Fibroblast of the aortic adventitia (primary cell): ENCODE measurements at regions not wholly inside any gene's neighbourhood (a gene's known extent, or its start where the extent isn't known, plus 50 kb on each side); places are given as distances from the start of the nearest gene placed in this dataset.

Experiments used
- DNase-seq: peaks from one replicate; pipeline ENCODE4 v3.0.0-alpha.2; 2010; ENCODE audit warnings: low read depth
- H3K4me3 ChIP-seq: 2 replicates; pipeline ENCODE4 v1.5.1; 2011; ENCODE audit warnings: low read depth, mild to moderate bottlenecking, control low read depth, low read length, moderate library complexity
- CTCF ChIP-seq: IDR thresholded peaks from 2 replicates; pipeline ENCODE4 v1.5.1; 2011; ENCODE audit warnings: mild to moderate bottlenecking, low read length, control low read depth, inconsistent platforms; ENCODE audit not compliant: insufficient read depth

DNA sequence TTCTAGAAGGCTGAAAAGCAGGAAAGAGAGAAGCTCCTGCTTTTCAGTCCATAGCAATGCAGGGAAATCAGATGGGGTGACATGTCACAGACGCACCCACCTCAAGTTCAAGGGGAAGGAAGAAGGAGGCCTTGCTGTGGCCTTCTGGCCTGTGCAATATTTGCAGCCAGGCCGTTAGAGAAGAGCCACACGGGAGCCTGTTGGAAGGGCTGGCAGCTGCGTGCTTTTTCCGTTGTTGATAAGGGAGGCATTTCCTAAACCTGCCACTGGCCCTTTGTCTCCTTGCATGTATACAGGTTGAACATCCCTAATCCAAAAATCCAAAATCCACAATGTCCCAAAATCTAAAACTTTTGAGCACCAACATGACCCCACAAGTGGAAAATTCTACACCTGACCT, 492.5 kb upstream of the ZMIZ1 start:
- TF ChIP-seq CTCF = no peak
- DNase-seq = no peak
- H3K4me3 ChIP-seq = no peak overlapping the region

- DNase-seq = no peak
- no peak overlapping the region for H3K4me3 ChIP-seq
- no peak for TF ChIP-seq CTCF
These were observed 491.1 kb upstream of the ZMIZ1 start for GRCh38 chr10:78577712-78578111.

DNA sequence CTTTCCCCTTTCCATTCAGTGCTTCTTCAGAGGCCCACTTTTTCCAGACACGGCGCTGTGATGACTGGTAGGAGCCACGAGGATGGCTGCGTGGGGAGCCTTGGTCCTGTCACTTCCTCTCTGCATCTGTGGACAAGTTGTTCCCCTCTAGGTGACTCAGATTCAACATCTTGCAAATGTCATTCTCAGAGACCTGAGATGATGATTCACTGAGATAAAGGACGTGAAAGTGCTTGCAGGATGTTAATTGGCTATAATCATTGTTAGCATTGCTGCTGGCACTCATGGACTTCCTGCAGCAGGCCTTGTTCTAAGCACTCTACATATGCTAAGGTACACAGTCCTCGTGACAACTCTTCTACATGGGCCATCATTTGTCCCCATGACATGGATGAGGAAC, 489.8 kb upstream of the ZMIZ1 start:
- no peak for TF ChIP-seq CTCF
- DNase-seq = no peak
- H3K4me3 ChIP-seq = no peak overlapping the region

DNA sequence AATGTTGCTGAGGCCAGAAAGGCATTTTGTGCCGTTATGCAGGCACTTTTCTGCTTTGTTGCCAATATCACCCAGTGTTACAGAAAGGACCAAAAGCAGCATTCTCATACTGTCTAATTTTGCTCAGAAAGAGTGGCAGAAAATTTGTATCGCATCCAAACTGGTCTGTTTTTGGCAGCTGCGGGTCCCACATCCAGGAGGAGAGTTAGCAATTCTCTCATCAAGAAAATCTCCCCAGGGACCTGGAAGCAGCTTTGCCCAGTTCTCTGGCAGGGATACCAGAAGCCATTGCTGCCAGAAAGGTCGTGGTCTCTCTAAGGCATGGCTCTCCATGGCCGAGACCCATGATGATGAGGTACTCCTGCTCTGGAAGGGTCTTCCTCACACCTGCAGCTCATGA, 489.2 kb upstream of the ZMIZ1 start:
- no peak for TF ChIP-seq CTCF
- H3K4me3 ChIP-seq = no peak overlapping the region
- no peak for DNase-seq

GRCh38 chr10:78579995-78580394, 488.8 kb upstream of the ZMIZ1 start:
- H3K4me3 ChIP-seq = no peak overlapping the region
- no peak for TF ChIP-seq CTCF
- peak; percentile 88 for DNase-seq

DNA sequence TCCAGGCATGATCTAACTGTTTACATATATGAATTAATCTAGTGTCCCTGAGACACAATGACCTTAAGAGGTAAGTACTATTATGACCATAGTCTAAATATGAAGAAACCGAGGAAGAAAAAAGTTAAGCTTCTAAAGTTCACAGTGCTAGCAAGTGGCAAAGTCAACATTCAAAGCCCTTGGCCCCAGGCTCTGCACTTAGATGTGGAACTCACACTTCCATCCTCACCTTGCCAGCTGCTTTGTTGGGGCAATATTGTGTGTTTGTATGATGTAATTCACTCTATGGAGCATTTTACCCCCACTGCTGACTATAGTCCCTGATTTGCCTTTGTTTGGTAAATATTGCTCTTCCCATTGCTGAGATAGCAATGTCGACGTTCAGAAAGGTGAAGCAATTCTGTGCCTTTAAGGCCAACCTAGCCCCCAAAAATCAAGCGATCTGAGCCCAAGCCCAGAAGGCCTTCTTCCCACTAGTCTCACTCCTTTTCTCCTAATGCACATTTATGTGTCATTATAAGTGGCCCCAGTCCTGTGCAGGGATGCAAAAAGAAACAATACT, 487.6 kb upstream of the ZMIZ1 start:
- TF ChIP-seq CTCF = no peak
- DNase-seq = no peak
- no peak overlapping the region for H3K4me3 ChIP-seq

GRCh38 chr10:78582540-78582939, 486.2 kb upstream of the ZMIZ1 start:
- DNase-seq = no peak
- H3K4me3 ChIP-seq = no peak overlapping the region
- no peak for TF ChIP-seq CTCF
